ENCODE measurements at regions not wholly inside any gene's neighbourhood (a gene's known extent, or its start where the extent isn't known, plus 50 kb on each side); places are given as distances from the start of the nearest gene placed in this dataset.
A peak's percentile ranks its signal among the peaks of the same experiment; 100 is the strongest.
"Not testable (repeated sequence)": the region's sequence is repeated elsewhere in the genome, so short reads cannot be mapped to it uniquely, and the experiment has no call there.

GRCh38 chr6:85966828-85967227, 324.1 kb upstream of the SYNCRIP start:
- no peak for DNase-seq (ENCODE audit: low read depth in 2 of 2)

GRCh38 chr6:85961746-85962145, 319.1 kb upstream of the SYNCRIP start:
- DNase-seq (ENCODE audit: low read depth in 2 of 2): no peak

GRCh38 chr6:85961125-85961524, 318.4 kb upstream of the SYNCRIP start:
- DNase-seq (ENCODE audit: low read depth in 2 of 2): no peak

DNA sequence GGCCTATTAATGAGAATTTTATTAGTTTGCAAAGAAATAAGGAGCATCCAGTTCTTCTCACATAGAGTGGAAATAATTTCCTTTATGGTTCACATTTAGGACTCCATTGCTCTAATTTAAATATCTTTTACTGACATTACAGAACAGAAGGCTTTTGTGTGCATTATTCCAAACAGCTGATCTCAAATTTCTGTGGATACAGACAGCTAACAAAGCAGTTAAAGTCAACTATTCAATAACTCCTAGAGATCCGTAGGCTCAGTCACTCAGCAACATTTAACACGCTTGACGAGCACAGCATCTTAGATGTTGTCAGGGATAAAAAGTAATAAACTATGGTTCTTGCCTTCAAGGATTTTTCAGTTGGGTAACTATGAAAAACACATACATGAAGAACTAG, 305.8 kb upstream of the SYNCRIP start:
- no peak for DNase-seq (ENCODE audit: low read depth in 2 of 2)

GRCh38 chr6:85945459-85946185, 302.9 kb upstream of the SYNCRIP start:
- DNase-seq (ENCODE audit: low read depth in 2 of 2): no peak

DNA sequence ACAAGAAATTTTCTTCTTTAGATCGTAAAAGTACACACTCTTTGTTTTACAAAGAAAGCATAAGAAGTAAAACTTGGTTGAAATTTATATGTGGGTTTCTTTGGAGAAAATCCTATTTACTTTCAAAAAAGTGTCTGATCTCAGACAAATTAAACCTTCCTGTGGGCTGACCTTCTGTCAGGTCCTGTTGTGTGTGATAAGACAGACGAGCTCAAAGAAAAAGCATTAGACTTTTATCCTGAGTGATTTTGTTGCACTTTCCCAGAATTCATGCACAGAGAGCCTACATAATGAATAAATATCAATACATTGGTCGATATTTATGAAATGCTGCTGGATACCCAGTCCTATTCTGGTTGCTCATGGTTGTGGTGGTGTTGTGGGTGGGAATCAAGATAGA, 302.1 kb upstream of the SYNCRIP start:
- no peak for DNase-seq (ENCODE audit: low read depth in 2 of 2)

GRCh38 chr6:85942844-85943243, 300.2 kb upstream of the SYNCRIP start:
- no peak for DNase-seq (ENCODE audit: low read depth in 2 of 2)

- no peak for DNase-seq (ENCODE audit: low read depth in 2 of 2)
These were observed 294.2 kb upstream of the SYNCRIP start for GRCh38 chr6:85936916-85937315.

DNA sequence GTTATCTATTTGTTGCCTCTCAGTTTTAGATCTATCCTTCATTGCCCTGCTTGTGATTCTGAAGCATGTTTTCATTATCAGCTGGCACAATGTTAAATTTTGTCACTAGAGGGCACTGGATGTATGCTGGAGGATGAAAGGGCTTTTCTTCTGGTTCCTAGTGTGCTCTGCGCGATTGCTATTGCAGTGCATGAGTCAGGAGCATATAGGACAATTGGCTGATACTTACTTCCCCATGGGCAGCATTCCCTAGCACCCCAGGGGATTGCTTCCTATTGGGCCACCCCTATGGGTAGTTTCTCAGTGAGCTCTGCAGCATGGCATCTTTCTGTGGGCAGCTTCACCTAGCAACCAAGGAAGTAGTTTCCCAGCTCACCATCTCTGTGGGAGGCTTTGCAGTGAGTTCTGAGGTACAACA, 280.3 kb upstream of the SYNCRIP start:
- peak in 1 of 2 donors; percentile 0 for DNase-seq (ENCODE audit: low read depth in 2 of 2)

- DNase-seq (ENCODE audit: low read depth in 2 of 2): no peak
These were observed 278.1 kb upstream of the SYNCRIP start for GRCh38 chr6:85920782-85921181.

- no peak for DNase-seq (ENCODE audit: low read depth in 2 of 2)
These were observed 274.8 kb upstream of the SYNCRIP start for GRCh38 chr6:85917522-85917921.

- no peak for DNase-seq (ENCODE audit: low read depth in 2 of 2)
These were observed 270.3 kb upstream of the SYNCRIP start for GRCh38 chr6:85913001-85913400.

- no peak for DNase-seq (ENCODE audit: low read depth in 2 of 2)
These were observed 269.9 kb upstream of the SYNCRIP start for GRCh38 chr6:85912582-85912981.

- no peak for DNase-seq (ENCODE audit: low read depth in 2 of 2)
These were observed 268.4 kb upstream of the SYNCRIP start for GRCh38 chr6:85911067-85911466.

DNA sequence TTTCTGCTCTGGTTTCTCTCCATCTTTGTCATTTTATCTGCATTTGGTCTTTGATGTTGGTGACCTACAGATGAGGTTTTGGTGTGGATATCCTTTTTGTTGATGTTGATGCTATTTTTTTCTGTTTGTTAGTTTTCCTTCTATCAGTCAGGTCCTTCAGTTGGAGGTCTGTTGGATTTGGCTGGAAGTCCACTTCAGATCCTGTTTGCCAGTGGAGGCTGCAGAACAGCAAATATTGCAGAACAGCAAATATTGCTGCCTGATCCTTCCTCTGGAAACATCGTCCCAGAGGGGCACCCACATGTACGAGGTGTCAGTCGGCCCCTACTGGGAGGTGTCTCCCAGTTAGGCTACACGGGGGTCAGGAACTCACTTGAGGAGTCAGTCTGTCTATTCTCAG, 265.4 kb upstream of the SYNCRIP start:
- not testable (repeated sequence) for DNase-seq (ENCODE audit: low read depth in 2 of 2)

- no peak for DNase-seq (ENCODE audit: low read depth in 2 of 2)
These were observed 249.7 kb upstream of the SYNCRIP start for GRCh38 chr6:85892346-85892745.

DNA sequence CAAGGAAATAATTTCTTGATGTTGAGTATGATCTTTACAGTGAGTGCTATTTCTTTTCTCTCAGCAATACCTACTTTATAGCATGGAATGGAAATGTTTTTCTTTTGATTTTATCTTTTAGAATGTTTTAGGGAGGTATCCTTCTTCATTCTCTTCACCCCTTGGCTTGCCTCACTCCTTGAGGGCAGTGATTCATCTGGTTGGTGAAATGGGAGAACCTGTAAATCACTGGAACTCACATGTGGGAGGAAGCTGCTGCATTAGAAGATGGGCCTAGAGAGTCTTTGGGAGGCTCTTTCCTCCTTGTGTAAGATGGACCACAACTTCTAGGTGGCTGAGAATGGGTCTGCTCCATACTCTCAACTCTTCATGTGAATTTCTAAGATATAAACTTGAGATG, 244.8 kb upstream of the SYNCRIP start:
- DNase-seq (ENCODE audit: low read depth in 2 of 2): no peak

- DNase-seq (ENCODE audit: low read depth in 2 of 2): no peak
These were observed 226.0 kb upstream of the SYNCRIP start for GRCh38 chr6:85868685-85869084.

DNA sequence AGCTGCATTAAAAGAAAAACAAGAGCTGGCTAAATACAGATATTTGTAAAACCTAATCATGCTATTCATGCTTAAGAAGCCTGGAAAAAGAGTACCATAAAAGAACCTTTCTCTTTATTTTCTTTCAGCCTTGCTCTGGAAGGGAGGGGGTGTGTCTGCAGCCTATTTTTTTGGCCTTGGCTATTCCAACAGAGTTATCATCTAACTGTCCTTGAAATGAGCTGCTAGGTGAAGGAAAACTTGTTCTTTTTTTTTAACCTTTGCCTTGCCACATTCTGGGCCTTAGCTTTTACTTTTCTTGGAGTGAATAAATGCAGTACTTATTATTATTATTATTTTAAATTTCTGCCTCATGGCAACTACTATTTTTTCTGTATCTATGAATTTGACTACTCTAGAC, 224.9 kb upstream of the SYNCRIP start:
- DNase-seq (ENCODE audit: low read depth in 2 of 2): no peak

GRCh38 chr6:85866758-85867401, 224.2 kb upstream of the SYNCRIP start:
- DNase-seq (ENCODE audit: low read depth in 2 of 2): no peak

- no peak for DNase-seq (ENCODE audit: low read depth in 2 of 2)
These were observed 223.7 kb upstream of the SYNCRIP start for GRCh38 chr6:85866370-85866730.

DNA sequence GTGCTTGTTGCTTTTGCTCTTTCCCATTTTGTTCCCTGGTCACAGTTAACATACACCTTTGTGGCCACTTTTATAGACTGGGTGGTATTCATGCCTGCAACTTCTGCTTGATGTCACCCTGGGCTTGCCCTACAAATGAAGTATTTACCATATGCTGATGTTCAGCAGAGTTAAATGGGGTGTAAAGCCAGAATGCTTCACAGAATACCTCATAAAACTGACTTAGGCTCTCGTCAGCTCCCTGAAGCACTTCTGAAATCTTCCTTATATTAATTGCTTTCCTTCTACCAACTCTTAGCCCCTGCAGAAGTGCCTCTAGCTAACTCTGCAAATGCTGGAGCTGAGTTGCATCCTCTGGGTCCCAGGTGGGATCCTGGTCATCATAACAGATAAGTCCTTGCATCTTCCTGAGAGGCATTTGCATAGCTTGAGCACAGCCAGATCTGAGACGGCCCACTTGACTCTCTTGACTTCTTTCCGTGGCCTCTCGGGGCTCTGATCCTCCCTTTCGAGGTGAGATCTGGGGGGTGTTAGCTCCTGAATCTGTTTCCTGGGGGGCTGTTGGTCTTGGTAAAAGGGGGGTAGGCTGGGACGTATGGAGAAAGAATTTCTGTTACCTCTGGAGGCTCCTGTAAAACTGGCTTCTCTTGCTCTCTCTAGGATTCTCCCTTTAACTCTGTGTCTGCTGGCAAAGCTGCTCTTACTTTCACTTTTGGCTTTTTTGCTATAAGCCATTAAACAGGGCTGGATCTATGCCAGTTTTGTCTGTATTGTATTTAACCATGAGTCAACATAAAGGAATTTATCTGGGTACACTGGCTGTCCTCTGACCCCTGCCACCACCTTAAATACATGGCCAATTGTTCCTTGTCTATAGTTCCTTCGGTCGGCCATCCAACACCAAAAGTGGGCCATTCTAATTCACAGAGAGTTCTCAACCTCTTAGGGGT, 223.0 kb upstream of the SYNCRIP start:
- no peak for DNase-seq (ENCODE audit: low read depth in 2 of 2)

Measured in activated CD4-positive, alpha-beta T cell treated with anti-CD3 and anti-CD28 coated beads for 24 hours (primary cell).